Activated CD4-positive, alpha-beta T cell treated with anti-CD3 and anti-CD28 coated beads for 36 hours (primary cell): ENCODE measurements at regions not wholly inside any gene's neighbourhood (a gene's known extent, or its start where the extent isn't known, plus 50 kb on each side); places are given as distances from the start of the nearest gene placed in this dataset.
"Not testable (repeated sequence)": the region's sequence is repeated elsewhere in the genome, so short reads cannot be mapped to it uniquely, and the experiment has no call there.

Source experiments
- ATAC-seq: fragments of 200-7000 bp; cut with Tn5 transposase; one replicate; pipeline ENCODE4 v1.10.0; 2021; ENCODE audit warnings: mild to moderate bottlenecking, moderate library complexity
- CTCF ChIA-PET: fragments of 350-600 bp; sonication (Branson Sonifier 250); formaldehyde crosslinking; loops from one replicate; lab custom pipeline; 2021; ENCODE audit warnings: antibody characterized with exemption; lab: Charles Lee
- POLR2A ChIA-PET: fragments of 350-600 bp; sonication (Branson Sonifier 250); formaldehyde crosslinking; loops from one replicate; lab custom pipeline; 2021; ENCODE audit warnings: antibody characterized with exemption, inconsistent platforms; lab: Charles Lee
- DNase-seq: peaks from one replicate; pipeline ENCODE4 v3.0.0-alpha.2; 2020
- H3K27ac Mint-ChIP-seq: one replicate; pipeline ENCODE4 v1.8.0; 2021; ENCODE audit warnings: mixed read lengths
- H3K27me3 Mint-ChIP-seq: one replicate; pipeline ENCODE4 v1.8.0; 2021; ENCODE audit warnings: mixed read lengths
- H3K36me3 Mint-ChIP-seq: one replicate; pipeline ENCODE4 v1.8.0; 2021; ENCODE audit warnings: low read depth, mixed read lengths
- H3K4me1 Mint-ChIP-seq: one replicate; pipeline ENCODE4 v1.8.0; 2021; ENCODE audit warnings: mixed read lengths
- H3K4me3 Mint-ChIP-seq: one replicate; pipeline ENCODE4 v1.8.0; 2021; ENCODE audit warnings: mild to moderate bottlenecking, moderate library complexity, mixed read lengths
- H3K9me3 Mint-ChIP-seq: one replicate; pipeline ENCODE4 v1.8.0; 2021; ENCODE audit warnings: low read depth, mixed read lengths
- intact Hi-C, 2 experiments: fragments of 100-400 bp; cut with DNase I in 1 of 2; cut with micrococcal nuclease in 1 of 2; formaldehyde crosslinking; loops; one replicate each; pipeline versions ENCODE4 v1.14.2 to v1.15.1; 2022 to 2024; cut with DNase I, micrococcal nuclease

- Mint-ChIP-seq H3K4me3 (no peak overlapping the region), H3K27ac (no peak overlapping the region), H3K9me3 (peaks cover 2% of the 10 kb centered on the region), H3K4me1 (no peaks in the 10 kb centered on the region), H3K36me3 (no peaks in the 10 kb centered on the region), H3K27me3 (peaks cover 14% of the 10 kb centered on the region)
- POLR2A ChIA-PET, result no interaction called here
- CTCF ChIA-PET, result no interaction called here
- intact Hi-C loops, result no loop called here
- ATAC-seq (no peak), DNase-seq (no peak)
These were observed 72.5 kb downstream of the ACTL7B start for GRCh38 chr9:108783326-108783725.

GRCh38 chr9:108780942-108781734, 74.6 kb downstream of the ACTL7B start:
- ATAC-seq (no peak), DNase-seq (no peak)
- H3K27me3 Mint-ChIP-seq, result peaks cover 19% of the 10 kb centered on the region
- no peaks in the 10 kb centered on the region for H3K36me3 Mint-ChIP-seq
- no peak overlapping the region for H3K27ac Mint-ChIP-seq
- CTCF ChIA-PET, result interaction anchor here (0.7 kb wide), 1 partner anchor 18 kb away, joined by 3 read pairs; no protein-coding TSS in a partner anchor
- POLR2A ChIA-PET, result no interaction called here
- peaks cover 2% of the 10 kb centered on the region for H3K9me3 Mint-ChIP-seq
- no peak overlapping the region for H3K4me3 Mint-ChIP-seq
- no peaks in the 10 kb centered on the region for H3K4me1 Mint-ChIP-seq
- intact Hi-C loops, result no loop called here

GRCh38 chr9:108779551-108780325, 76.0 kb downstream of the ACTL7B start:
- ATAC-seq (no peak), DNase-seq (no peak)
- no peak overlapping the region for H3K4me3 Mint-ChIP-seq
- intact Hi-C loops, result no loop called here
- no peak overlapping the region for H3K27ac Mint-ChIP-seq
- no peaks in the 10 kb centered on the region for H3K36me3 Mint-ChIP-seq
- POLR2A ChIA-PET, result no interaction called here
- H3K27me3 Mint-ChIP-seq, result peaks cover 24% of the 10 kb centered on the region
- H3K9me3 Mint-ChIP-seq, result no peaks in the 10 kb centered on the region
- H3K4me1 Mint-ChIP-seq, result no peaks in the 10 kb centered on the region
- CTCF ChIA-PET, result no interaction called here

GRCh38 chr9:108776920-108777639, 78.7 kb downstream of the ACTL7B start:
- Mint-ChIP-seq H3K4me3 (no peak overlapping the region), H3K36me3 (no peaks in the 10 kb centered on the region), H3K4me1 (no peaks in the 10 kb centered on the region), H3K9me3 (no peaks in the 10 kb centered on the region), H3K27me3 (peaks cover 22% of the 10 kb centered on the region), H3K27ac (no peak overlapping the region)
- intact Hi-C loops, result no loop called here
- ATAC-seq, result no peak
- DNase-seq, result no peak
- ChIA-PET CTCF (no interaction called here), POLR2A (no interaction called here)

GRCh38 chr9:108775901-108776306, 79.9 kb downstream of the ACTL7B start:
- Mint-ChIP-seq H3K4me3 (no peak overlapping the region), H3K27me3 (peaks cover 17% of the 10 kb centered on the region), H3K4me1 (no peaks in the 10 kb centered on the region), H3K9me3 (no peaks in the 10 kb centered on the region), H3K36me3 (no peaks in the 10 kb centered on the region), H3K27ac (no peak overlapping the region)
- ATAC-seq (no peak), DNase-seq (no peak)
- intact Hi-C loops, result no loop called here
- ChIA-PET POLR2A (no interaction called here), CTCF (no interaction called here)

- H3K27me3 Mint-ChIP-seq, result peaks cover 12% of the 10 kb centered on the region
- POLR2A ChIA-PET, H3K9me3 Mint-ChIP-seq, ATAC-seq, DNase-seq, H3K36me3 Mint-ChIP-seq, H3K4me3 Mint-ChIP-seq, H3K27ac Mint-ChIP-seq, H3K4me1 Mint-ChIP-seq, intact Hi-C loops: not testable (repeated sequence)
- CTCF ChIA-PET, result interaction anchor here (1.1 kb wide), 1 partner anchor 11 kb away, joined by 3 read pairs; no protein-coding TSS in a partner anchor
These were observed 81.7 kb downstream of the ACTL7B start for GRCh38 chr9:108774088-108774487.

GRCh38 chr9:108772301-108772894, 83.4 kb downstream of the ACTL7B start:
- DNase-seq (no peak), ATAC-seq (no peak)
- Mint-ChIP-seq H3K27me3 (peaks cover 5% of the 10 kb centered on the region), H3K4me1 (no peaks in the 10 kb centered on the region), H3K4me3 (no peak overlapping the region), H3K9me3 (peaks cover 4% of the 10 kb centered on the region), H3K36me3 (no peaks in the 10 kb centered on the region), H3K27ac (no peak overlapping the region)
- CTCF ChIA-PET, result interaction anchor here (1.5 kb wide), 2 partner anchors 9 to 10 kb away, joined by 3 read pairs; no protein-coding TSS in a partner anchor
- intact Hi-C loops, result no loop called here
- POLR2A ChIA-PET, result no interaction called here

- Mint-ChIP-seq H3K27me3 (peaks cover 2% of the 10 kb centered on the region), H3K4me3 (no peak overlapping the region), H3K36me3 (no peaks in the 10 kb centered on the region), H3K9me3 (peaks cover 4% of the 10 kb centered on the region), H3K27ac (no peak overlapping the region), H3K4me1 (no peaks in the 10 kb centered on the region)
- no peak for DNase-seq
- ChIA-PET POLR2A (no interaction called here), CTCF (interaction anchor here (0.9 to 1.1 kb wide), 2 partner anchors 11 to 105 kb away, joined by 4 to 5 read pairs; no protein-coding TSS in a partner anchor)
- no peak for ATAC-seq
- intact Hi-C loops, result no loop called here
These were observed 87.0 kb downstream of the ACTL7B start for GRCh38 chr9:108768744-108769143.

GRCh38 chr9:108766626-108767161, 89.1 kb downstream of the ACTL7B start:
- Mint-ChIP-seq H3K4me1 (no peaks in the 10 kb centered on the region), H3K4me3 (no peak overlapping the region), H3K27me3 (peaks cover 2% of the 10 kb centered on the region), H3K36me3 (no peaks in the 10 kb centered on the region), H3K27ac (no peak overlapping the region), H3K9me3 (peaks cover 4% of the 10 kb centered on the region)
- intact Hi-C loops, result no loop called here
- POLR2A ChIA-PET, result no interaction called here
- ATAC-seq (no peak), DNase-seq (no peak)
- CTCF ChIA-PET, result no interaction called here

GRCh38 chr9:108765265-108765664, 90.5 kb downstream of the ACTL7B start:
- Mint-ChIP-seq H3K9me3 (peaks cover 4% of the 10 kb centered on the region), H3K4me1 (no peaks in the 10 kb centered on the region), H3K27me3 (peaks cover 2% of the 10 kb centered on the region), H3K36me3 (no peaks in the 10 kb centered on the region), H3K4me3 (no peak overlapping the region), H3K27ac (no peak overlapping the region)
- no peak for ATAC-seq
- CTCF ChIA-PET, result no interaction called here
- intact Hi-C loops, result no loop called here
- POLR2A ChIA-PET, result no interaction called here
- DNase-seq, result no peak
